ENCODE measurements at regions not wholly inside any gene's neighbourhood (a gene's known extent, or its start where the extent isn't known, plus 50 kb on each side); places are given as distances from the start of the nearest gene placed in this dataset.
"Not testable (repeated sequence)": the region's sequence is repeated elsewhere in the genome, so short reads cannot be mapped to it uniquely, and the experiment has no call there.

- not testable (repeated sequence) for DNase-seq (ENCODE audit: low read depth in 2 of 2)
These were observed 63.4 kb upstream of the RAP1B start for GRCh38 chr12:68547318-68547717.

GRCh38 chr12:68552605-68553195 lies 58.0 kb upstream of the RAP1B start:
- not testable (repeated sequence) for DNase-seq (ENCODE audit: low read depth in 2 of 2)

GRCh38 chr12:68557011-68557730 lies 53.5 kb upstream of the RAP1B start:
- peak; percentile 89 to 91 for DNase-seq (ENCODE audit: low read depth in 2 of 2)

GRCh38 chr12:68559246-68559645 lies 51.5 kb upstream of the RAP1B start:
- DNase-seq (ENCODE audit: low read depth in 2 of 2) = no peak

- peak in 1 of 2 experiments; percentile 53 for DNase-seq (ENCODE audit: low read depth in 2 of 2)
These were observed 50.5 kb upstream of the RAP1B start for GRCh38 chr12:68559984-68560850.

GRCh38 chr12:68560851-68561422 lies 49.8 kb upstream of the RAP1B start:
- peak; percentile 60 to 76 for DNase-seq (ENCODE audit: low read depth in 2 of 2)

All from fibroblast of skin of left quadriceps (primary cell).